ENCODE measurements at regions not wholly inside any gene's neighbourhood (a gene's known extent, or its start where the extent isn't known, plus 50 kb on each side); places are given as distances from the start of the nearest gene placed in this dataset.
"Not testable (repeated sequence)": the region's sequence is repeated elsewhere in the genome, so short reads cannot be mapped to it uniquely, and the experiment has no call there.

DNA sequence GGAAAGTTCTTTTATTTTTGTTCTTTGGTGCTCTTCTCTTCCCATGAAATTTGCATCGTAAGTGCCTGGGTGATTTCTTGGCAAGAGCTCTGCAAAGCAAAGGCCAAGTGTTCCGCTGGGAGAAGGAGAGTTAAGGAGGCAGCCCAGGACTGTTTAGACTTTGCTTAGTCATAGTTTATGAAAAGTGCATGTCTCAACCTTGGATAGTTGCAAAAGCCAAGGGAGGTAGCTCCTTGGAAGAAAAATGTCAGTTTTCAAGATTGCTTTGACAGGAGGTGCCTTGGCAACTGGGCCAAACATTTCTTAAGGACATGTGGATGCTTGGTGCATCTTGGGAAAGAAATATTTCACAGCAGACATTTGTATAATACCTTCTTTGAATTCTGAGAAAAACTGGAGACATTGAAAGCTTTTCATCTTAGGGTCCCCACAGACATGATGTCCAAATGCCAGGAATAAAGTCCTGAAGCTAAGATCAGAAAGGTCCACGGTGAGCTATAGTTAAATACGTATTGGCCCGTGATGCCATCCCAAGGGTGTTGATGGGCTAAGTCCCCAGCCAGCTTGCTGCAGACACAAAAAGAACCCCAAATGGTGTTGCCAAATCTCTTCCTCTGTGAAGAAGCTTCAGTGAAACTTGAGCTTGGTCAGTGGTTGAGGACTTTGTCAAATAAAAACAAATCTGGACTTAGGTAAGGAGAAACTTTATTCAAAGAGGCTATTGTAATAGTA is 96.3 kb upstream of the THUMPD2 start:
- peak; percentile 56 for DNase-seq (ENCODE audit: low read depth)

DNA sequence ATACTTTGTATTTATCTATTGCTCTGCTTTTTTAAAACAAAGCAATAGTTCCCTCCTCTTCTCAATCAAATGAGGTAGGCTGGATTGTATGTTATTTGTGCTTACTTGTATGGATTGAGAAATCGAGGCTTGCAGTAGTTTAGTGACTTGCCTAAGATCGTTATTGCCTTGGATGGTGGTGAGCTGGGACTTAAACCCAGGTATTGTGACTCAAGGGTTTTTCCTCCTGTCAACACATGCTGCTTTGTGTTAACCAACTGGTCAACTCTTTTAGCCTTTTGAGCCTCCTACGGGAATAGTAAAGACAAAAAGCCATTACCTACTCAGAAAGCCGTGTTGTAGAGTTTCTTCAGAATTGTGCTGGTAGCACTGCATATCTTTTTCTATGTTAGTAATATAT is 95.2 kb upstream of the THUMPD2 start:
- no peak for DNase-seq (ENCODE audit: low read depth)

DNA sequence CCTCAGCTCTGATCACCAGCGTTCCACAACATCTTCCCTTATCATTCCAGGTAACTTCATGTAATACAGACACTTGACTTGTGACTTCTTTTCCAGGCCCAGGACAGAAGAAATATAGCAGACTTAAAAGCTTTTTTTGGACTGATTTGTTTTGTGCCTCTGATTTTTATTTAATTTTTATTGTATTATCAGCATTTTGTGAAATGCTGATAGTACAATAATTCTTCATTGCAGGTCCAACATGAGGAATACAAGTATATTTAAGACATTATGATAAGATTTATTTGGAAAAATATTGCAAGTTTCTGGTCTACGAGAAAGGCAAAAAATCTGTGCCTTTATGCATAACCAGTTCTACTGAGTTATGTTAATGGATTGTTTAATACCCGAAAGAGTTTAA is 94.5 kb upstream of the THUMPD2 start:
- DNase-seq (ENCODE audit: low read depth) = no peak

DNA sequence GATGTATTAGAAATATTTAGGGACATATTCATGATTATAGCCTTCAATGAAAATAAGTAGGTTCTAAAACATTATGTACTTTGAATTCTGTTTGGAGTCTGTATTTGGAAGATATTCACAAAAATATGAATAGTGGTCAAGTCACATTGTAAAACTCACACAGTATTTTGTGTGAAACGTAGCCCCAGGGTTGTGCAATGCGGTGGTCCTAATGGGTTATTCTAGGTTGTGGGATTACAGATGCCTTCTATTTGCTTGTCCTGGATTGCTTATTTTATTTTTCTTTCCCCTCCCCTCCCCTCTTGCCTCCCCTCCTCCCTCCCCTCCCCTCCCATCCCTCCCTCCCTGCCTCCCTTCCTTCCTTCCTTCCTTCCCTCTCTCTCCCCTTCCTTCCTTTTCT is 93.7 kb upstream of the THUMPD2 start:
- DNase-seq (ENCODE audit: low read depth) = no peak

DNA sequence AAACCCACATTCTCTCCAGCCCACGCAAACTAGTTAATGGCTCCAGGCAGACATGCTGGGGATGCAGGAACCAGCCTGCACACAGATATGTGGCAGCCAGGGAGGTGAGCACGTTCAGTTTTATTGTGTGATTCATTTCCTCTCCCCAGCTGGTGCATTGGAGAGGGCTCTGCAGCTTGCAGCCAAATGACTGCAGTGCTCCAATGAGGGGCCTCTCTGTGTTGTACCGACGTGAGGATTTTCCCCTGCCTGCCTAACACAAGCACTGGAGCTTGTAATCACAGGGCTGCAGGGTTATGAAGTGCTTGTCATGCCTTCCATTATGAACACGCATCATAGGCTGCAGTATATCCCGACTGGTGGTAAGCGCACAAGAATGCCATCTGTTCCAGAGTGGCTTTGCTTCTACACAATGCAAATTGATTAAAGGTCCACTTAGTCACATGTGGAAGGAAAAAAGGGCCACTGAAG is 92.3 kb upstream of the THUMPD2 start:
- peak; percentile 88 for DNase-seq (ENCODE audit: low read depth)

DNA sequence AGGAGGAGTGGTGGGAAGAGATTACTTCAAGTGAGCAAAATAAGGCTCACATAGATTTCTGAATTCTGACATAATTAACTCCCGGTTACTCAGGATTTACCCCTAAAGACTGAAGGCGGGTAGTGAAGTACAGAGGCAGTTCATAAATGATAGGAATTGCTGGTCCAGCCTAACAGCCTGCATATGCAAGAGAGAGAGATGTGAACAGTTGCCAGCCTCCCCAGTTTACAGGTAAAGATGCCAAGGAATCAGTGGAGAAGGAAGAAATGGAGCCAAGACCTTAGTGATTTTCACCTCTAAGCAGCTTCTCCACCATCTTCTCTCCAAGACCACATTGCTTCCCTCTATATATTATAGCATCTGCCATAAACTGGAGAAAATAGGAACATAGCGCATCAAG is 91.8 kb upstream of the THUMPD2 start:
- DNase-seq (ENCODE audit: low read depth) = no peak

DNA sequence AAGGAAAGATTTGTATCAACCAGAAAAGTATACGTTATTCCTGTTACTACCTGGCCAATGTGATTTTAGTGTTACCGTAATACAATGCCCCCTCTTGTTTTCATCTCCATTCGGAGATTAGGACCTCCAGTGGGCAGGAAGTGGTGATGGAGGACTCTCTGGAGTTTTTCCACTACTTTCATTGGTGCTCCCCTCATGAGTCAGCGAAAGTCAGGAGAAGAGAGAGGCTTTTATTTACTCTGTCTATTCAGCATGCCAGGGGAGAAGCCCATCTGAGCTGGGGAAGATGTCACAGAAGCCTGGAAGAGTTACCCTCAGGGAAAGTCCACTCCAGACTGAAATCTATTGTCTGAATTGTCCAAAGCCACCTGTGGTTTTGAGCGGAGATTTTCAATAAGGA is 88.2 kb upstream of the THUMPD2 start:
- peak; percentile 66 for DNase-seq (ENCODE audit: low read depth)

DNA sequence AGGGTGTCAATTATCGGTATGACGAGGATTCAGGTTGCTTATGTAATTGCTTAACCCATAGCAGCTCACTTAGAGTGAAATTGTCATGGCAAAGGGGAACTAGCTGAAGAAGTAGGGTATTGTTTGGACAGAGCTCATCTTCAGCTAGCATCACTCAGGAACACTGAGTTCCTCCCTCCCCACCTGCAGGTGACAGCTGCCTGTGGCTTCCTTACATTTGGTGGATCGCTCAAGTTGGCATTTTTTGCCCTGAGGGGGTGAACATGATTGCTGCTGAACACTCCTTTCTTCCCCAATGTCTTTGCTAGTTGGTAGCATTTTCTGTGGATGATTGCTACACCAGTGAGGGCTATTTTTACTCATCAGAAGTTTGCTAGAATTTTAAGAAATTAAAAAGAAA is 86.7 kb upstream of the THUMPD2 start:
- DNase-seq (ENCODE audit: low read depth) = no peak

DNA sequence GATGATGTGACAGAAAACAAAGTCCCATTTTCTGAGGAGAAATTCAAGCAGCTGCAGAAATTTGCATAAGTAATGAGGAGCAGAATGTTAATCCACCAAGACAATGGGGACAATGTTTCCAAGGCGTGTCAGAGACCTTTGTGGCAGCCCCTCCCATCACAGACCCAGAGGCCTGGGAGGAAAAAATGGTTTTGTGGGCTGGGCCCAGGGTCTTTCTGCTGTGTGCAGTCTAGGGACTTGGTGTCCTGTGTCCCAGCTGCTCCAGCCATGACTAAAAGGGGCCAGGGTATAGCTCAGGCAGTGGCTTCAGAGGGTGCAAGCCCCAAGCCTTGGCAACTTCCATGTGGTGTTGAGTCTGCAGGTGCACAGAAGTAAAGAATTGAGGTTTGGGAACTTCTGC is 84.6 kb upstream of the THUMPD2 start:
- not testable (repeated sequence) for DNase-seq (ENCODE audit: low read depth)

DNA sequence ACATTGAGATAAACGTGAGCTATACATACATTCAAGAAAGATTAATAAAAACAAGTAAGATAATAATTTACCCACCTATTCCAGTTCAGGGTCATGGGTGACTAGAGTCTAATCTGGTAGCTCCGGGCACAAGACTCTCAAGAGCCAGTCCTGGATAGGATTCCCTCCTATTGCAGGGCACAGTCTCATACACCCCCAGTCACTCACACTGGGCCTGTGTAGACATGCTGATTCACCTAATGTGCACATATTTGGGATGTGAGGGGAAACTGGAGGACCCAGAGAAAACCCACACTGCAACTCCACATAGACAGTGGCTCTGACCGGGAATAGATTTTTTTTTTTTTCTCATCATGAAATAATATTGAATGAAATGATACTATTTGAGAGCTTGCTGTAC is 81.5 kb upstream of the THUMPD2 start:
- no peak for DNase-seq (ENCODE audit: low read depth)

DNA sequence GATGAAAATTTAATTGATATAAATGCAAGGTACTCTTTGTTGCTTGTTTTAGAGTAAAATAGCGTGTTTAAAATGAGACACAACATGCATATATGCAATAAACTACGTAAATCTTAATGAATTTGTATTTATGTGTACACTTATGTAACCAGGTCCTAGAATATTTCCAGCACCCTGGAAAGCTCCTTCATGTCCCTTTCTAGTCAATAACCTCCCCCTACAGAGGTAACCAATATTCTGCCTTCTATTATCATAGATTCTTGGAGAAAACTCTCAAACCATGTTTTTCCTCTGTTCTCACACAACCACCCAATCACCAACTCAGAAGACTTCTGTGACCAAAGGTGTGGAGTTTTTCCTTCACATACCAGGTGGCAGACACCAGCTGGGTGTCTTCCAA is 79.6 kb upstream of the THUMPD2 start:
- DNase-seq (ENCODE audit: low read depth) = no peak

DNA sequence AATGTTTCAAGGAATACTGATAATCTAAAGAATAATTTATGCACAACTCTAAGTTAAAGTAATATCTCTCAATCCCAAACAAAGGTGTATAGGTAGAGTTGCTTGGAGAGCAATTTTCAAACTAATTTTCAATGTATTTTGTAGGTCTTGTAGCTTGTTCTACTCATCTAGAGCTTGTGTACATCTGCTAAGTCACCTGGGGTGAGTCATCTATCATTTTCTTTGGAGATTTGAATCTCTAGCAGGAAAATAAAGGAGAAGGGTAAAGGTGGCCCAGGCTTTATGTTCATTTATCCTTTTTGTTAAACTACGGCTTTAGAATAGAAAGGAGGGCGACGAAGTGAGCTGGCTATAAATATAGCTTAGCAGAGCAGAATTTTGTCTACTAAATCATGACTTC is 76.8 kb upstream of the THUMPD2 start:
- no peak for DNase-seq (ENCODE audit: low read depth)

DNA sequence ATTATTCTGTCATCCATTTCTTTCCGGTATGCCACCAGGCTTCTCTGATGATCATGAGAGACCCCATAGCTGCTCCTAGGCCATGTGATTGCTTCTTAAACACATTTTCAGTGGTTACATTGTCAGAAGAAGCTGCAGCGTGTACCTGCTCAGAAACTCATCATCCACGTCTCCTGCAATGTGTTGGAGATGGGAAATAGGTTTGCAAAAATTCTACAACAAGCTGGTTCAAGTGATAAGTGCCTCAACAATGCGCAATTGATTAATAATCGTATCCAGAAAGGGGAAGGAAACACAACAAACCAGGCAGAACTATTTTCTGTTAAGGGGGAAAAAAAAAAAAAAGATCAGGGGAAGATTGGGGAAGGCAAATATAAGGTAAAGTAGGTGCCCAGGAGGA is 75.7 kb upstream of the THUMPD2 start:
- no peak for DNase-seq (ENCODE audit: low read depth)

DNA sequence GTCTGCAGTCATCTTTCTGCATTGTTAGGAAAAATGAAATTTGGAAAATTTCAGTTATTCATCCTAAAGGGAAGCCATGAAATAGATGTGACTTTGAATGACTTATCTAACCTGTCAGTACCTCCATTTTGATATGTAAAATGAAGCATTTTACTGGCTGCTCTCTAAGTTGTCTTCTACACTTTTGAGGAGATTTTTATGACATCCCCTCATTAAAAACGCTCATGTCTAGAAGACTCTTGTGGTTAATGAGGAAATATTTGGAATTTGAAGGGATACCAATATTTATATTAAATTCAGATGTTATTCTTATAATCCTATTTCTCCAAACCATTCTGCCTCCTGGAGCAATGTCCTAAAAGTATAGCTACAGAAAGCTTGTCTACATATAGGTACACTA is 73.8 kb upstream of the THUMPD2 start:
- no peak for DNase-seq (ENCODE audit: low read depth)

DNA sequence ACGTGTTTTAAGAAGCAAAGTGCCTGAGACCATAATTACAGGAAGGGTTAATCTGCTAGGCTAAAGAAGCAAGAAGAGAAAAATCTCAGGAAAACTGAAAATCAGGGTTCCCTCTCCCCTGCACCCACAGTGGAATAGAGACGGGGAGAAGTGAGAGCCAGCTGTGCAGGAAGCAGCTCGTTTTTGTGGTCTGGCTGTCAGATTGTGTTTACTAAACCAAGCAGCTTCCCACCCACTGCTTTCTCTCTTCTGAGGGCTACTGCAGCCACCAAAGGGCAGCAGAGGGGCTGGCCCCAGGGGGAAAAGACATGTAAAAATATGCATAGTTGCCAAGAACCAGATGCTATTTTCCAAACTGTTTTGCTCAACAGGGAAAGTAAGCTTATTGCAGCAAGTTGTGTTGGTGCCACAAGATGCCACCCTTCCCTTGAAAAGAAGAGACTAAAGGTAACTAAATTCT is 72.6 kb upstream of the THUMPD2 start:
- DNase-seq (ENCODE audit: low read depth) = peak; percentile 38

DNA sequence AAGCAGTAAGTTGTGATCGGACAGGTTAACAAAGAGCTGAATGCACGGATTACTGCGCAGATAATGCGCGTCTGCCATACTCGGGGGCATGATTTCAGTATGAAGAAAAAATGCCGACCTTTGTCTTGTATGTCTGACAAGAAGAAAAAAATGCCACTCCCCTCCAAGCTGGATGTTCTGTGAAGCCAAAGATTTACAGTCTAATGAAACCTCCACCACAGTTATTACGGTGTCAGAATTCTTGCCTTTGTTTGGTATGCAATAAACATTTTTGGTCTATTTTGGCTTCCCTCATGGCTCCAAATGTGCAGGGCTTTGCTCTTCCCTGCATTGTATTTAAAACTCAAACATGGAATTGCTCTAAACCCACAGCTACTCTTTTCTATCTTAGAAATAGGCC is 72.2 kb upstream of the THUMPD2 start:
- DNase-seq (ENCODE audit: low read depth) = no peak

DNA sequence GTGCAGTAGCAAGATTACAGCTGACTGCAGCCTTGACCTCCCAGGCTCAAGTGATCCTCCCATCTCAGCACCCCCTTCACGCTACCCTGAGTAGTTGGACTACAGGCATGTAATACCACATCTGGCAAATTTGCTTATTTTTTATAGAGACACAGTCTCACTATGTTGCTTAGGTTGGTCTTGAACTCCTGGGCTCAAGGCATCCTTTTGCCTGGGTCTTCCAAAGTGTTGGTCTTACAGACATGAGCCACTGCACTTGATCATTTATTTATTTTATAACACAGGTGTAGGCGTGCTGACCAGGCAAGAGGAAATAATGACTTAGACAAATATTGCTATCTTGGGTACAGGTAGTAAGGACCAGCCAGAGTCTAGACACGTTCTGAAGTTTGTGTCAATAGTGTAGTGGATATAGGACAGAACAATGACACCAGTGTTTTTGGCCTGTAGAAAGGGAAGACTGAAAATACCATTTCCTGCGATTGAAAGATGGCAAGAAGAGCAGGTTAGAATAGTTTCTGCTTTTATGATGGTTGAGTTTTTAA is 71.0 kb upstream of the THUMPD2 start:
- no peak for DNase-seq (ENCODE audit: low read depth)

DNA sequence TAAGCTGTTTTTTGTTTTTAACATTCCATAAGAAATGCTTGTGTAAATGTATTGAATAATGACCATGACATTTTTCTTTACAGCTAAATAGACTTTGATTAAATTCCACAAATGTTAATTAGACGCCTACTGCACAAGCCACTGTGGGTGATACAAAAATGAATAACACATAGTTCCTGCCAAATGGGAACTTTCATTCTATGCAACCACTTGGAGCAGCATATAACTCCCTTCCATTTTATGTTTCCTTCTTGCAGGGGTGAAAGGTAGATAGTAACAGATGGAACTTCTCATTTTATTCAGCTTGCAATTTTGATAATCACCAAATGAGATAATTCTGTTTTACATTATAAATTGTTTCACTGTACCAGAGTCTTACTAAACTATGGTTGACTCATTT is 70.0 kb upstream of the THUMPD2 start:
- DNase-seq (ENCODE audit: low read depth) = no peak

DNA sequence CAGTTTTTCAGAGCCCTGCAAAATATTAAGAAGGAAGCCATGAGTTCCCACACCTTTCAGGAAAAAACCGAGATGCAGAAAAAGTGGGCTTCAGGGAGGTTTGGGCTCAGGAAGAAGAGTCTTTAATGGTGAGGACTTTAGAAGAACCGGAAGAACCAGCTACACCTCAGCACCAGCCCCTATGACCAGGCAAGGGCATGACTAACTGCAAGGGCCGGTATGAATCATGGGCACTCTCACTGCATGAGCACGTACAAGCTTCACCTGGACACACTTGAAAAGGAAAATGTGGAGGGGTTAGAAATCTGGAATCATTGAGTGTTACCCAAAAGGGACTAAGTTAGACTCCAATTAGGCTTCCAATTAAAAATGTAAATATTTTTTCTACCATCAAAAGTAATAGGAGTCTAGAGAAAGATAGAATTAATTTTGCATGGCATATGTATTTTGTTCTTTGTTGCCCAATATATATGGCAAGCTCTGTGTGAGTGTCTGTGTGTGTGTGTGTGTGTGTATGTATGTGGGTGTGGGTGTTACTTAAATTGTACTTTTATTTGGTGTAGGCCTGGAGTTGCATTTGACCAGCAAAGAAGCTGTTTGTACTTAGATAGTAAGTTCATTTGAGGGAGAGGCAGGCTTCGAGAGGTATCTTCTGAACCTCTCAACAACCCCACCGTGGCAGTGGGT is 66.5 kb upstream of the THUMPD2 start:
- DNase-seq (ENCODE audit: low read depth) = peak; percentile 79

DNA sequence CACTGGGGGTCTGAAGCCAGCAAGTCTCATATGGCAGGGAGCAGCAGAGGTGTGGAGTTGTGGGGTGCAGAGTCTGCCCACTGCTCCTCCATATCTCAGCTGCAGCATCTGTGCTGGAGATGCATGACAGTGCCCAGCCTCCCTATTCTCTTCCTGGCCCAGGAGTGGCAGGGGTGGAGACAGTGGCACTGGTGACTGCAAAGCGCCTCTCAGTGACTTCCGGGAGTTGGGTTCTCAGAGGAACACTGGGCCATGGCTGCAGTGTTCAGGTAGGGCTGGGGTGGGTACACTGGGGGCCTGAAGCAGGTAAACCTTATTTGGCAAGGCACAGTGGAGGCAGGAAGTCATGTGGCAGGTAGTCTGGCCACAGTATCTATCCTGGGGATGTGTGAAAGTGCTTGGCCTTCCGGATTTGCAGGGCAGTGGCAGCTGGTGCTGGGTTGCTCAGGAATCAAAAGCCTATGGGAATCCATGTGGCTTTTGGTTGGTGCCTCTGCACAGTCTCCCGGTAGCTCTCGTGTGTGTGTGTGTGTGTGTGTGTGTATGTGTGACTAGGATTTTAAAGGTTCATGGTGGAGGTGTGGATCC is 60.3 kb upstream of the THUMPD2 start:
- DNase-seq (ENCODE audit: low read depth) = no peak

DNA sequence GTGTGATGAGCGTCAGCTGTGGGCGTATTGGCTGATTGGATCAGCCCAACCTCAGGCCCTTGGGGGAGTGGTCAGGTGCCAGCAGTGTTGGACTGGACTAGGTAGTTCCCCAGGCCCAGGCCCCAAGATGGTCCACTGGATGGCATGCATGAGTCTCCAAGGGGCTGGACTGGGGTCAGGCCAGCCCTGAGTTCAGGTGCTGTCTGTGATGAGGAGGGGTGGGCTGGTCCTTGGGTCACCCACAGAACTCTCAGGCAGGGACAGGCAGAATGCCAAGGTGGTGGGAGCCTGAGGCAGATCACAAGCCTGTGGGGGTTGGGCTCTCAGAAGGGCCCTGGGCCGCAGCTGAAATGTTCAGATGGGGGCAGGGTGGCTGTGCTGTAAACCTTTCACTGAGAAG is 59.5 kb upstream of the THUMPD2 start:
- no peak for DNase-seq (ENCODE audit: low read depth)

DNA sequence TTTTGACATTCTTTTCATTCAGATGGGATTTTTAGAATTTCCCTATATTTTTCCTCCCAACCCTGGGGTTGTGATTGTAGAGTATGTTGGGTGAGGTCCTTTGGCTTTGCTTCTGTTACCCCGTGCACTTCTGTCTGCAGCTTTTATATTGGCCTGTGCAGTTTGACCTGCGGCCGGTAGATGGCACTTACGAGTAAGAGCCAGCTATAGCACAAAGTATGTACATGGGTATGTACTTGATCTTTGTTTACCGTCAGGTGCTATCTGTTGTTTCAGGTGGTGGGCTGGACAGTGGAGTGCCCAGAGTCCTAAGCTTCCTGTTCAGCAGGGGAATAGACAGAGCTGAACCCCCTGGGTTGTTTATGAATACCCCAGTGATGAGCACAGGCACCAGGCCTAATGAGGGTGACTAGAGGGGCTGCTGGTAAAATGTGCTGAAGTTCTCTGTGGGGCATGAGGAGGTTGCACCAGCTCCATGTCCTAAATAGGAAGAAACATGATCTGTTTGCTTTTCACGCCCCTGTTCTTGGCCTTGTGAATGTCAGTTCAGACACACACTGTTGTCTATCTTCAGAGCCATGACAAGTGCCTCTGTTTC is 58.9 kb upstream of the THUMPD2 start:
- peak; percentile 56 for DNase-seq (ENCODE audit: low read depth)

Data from HT1080 (cell line).